AG04449 (cell line): ENCODE measurements at regions not wholly inside any gene's neighbourhood (a gene's known extent, or its start where the extent isn't known, plus 50 kb on each side); places are given as distances from the start of the nearest gene placed in this dataset.

Experiments used
- CTCF ChIA-PET: fragments of 350-600 bp; formaldehyde crosslinking; extraction: SDS; loops from one replicate; lab custom pipeline; 2021; ENCODE audit warnings: antibody characterized with exemption; lab: Yijun Ruan, JAX
- POLR2A ChIA-PET: fragments of 400-600, 350-600 bp; formaldehyde crosslinking; extraction: SDS; loops from one replicate; lab custom pipeline; 2020; ENCODE audit warnings: antibody characterized with exemption, inconsistent platforms; lab: Yijun Ruan, JAX
- DNase-seq: peaks from one replicate; pipeline ENCODE4 v3.0.0-alpha.2; 2010; ENCODE audit warnings: low read depth, low spot score
- H3K4me3 ChIP-seq: 2 replicates; pipeline ENCODE4 v1.5.1; 2011; ENCODE audit warnings: low read depth, mild to moderate bottlenecking, control low read depth, low read length
- CTCF ChIP-seq: IDR thresholded peaks from one replicate; pipeline ENCODE4 v1.5.1; 2011; ENCODE audit warnings: mild to moderate bottlenecking, moderate library complexity, low read length, control low read depth, inconsistent platforms; ENCODE audit not compliant: insufficient read depth; ENCODE audit errors: missing control alignments

DNA sequence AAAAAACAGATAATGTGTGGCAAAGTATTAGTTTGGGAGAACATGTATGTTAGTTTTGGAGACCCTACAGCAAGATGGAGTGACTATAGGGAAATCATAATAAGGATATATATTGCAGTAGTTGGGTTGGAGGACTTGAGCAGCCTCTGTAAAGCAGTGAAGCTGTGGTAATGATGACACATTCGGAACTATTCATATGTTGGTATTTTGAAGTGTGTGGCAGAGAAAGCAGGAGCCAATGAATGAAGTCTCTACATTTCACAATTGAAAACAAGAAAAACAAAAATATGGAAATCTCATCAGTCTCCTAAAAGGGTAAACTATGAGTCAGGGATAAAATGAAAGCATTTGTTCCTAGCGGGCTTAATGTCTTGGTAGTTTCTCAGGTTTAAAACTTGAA lies 645.9 kb downstream of the OTOL1 start:
- peak; percentile 24 for DNase-seq
- POLR2A ChIA-PET = no interaction called here
- H3K4me3 ChIP-seq = no peak overlapping the region
- no peak for TF ChIP-seq CTCF
- CTCF ChIA-PET = interaction anchor here (1.3 kb wide), 1 partner anchor 21 kb away, joined by 5 read pairs; no protein-coding TSS in a partner anchor

- TF ChIP-seq CTCF = no peak
- ChIA-PET POLR2A (no interaction called here), CTCF (interaction anchor here (1.3 kb wide), 1 partner anchor 20 kb away, joined by 5 read pairs; no protein-coding TSS in a partner anchor)
- no peak for DNase-seq
- no peak overlapping the region for H3K4me3 ChIP-seq
Measured at GRCh38 chr3:162143180-162143579, 646.6 kb downstream of the OTOL1 start.

DNA sequence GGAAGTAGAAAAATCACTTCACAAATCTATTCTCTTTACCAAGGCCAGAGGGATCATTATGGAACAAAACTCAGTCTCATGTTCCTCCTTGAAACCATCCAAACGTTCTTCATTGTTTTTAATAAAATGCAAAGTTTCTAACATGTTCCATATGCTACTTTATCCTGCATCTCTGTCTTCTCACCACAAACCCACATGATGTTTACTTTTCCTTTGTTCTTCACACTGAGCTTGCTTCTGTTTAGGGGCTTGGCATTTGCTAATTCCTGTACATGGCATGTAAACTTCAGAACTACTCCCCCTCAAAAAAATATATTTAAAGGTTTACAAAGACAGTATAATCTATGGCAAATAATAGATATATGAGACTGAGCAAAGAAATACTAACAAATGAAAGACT lies 651.4 kb downstream of the OTOL1 start:
- TF ChIP-seq CTCF = no peak
- CTCF ChIA-PET = no interaction called here

DNA sequence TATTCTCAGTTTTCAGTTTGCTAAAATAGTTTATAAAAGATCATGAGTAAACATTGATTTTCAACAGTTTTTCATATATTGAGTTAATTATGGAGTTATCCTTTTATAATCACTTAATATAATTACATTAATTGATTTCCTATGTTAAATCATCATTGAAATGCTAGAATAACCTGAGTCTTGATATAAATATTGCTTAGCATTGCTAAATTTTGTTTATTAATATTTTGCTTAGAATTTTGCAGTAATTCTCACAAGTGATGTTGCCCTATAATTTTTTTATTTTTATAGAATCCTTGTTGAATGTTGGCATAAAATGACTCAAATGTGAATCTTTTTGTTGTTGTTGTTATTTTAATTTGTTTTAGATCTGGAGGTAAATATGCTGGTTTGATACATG lies 654.2 kb downstream of the OTOL1 start:
- no peak for TF ChIP-seq CTCF
- DNase-seq = no peak
- ChIA-PET CTCF (no interaction called here), POLR2A (no interaction called here)
- H3K4me3 ChIP-seq = no peak overlapping the region

More for the DNA sequence above, 651.4 kb downstream of the OTOL1 start:
- POLR2A ChIA-PET = no interaction called here
- H3K4me3 ChIP-seq = no peak overlapping the region
- no peak for DNase-seq

GRCh38 chr3:162152636-162153035 lies 656.0 kb downstream of the OTOL1 start:
- CTCF ChIA-PET = no interaction called here
- TF ChIP-seq CTCF = no peak
- POLR2A ChIA-PET = no interaction called here
- H3K4me3 ChIP-seq = no peak overlapping the region
- DNase-seq = no peak

DNA sequence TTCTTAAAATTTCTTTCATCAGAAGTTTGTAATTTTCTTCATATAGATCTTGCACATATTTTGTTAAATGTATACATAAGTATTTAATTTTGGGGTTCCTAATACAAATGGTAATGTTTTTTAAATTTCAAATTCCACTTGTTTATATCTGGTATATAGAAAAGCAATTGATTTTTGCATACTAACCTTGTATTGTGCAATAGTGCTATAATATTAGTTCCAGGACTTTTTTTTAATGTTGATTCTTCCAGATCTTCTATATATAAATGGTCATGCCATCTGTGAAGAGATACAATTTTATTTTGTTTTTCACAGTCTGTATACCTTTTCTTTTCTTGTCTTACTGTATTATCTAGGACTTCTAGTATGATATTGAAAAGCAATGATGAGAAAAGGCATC lies 665.0 kb downstream of the OTOL1 start:
- no peak for TF ChIP-seq CTCF
- POLR2A ChIA-PET = no interaction called here
- CTCF ChIA-PET = no interaction called here
- no peak overlapping the region for H3K4me3 ChIP-seq
- no peak for DNase-seq
